ENCODE measurements at regions not wholly inside any gene's neighbourhood (a gene's known extent, or its start where the extent isn't known, plus 50 kb on each side); places are given as distances from the start of the nearest gene placed in this dataset.
"Not testable (repeated sequence)": the region's sequence is repeated elsewhere in the genome, so short reads cannot be mapped to it uniquely, and the experiment has no call there.

- no peak for DNase-seq
Observed at GRCh38 chr22:22977479-22978200, 90.0 kb downstream of the IGLL5 start.

GRCh38 chr22:22978637-22979036 is 91.0 kb downstream of the IGLL5 start:
- DNase-seq, result no peak

- no peak for DNase-seq
Observed at GRCh38 chr22:22979121-22979724, 91.1 kb upstream of the GNAZ start.

- DNase-seq, result no peak
Observed at GRCh38 chr22:22979954-22980353, 90.4 kb upstream of the GNAZ start.

GRCh38 chr22:22981670-22982571 is 88.4 kb upstream of the GNAZ start:
- DNase-seq, result no peak

- no peak for DNase-seq
Observed at GRCh38 chr22:22982616-22983015, 87.7 kb upstream of the GNAZ start.

- no peak for DNase-seq
Observed at GRCh38 chr22:22983123-22983522, 87.2 kb upstream of the GNAZ start.

GRCh38 chr22:22983816-22984215 is 86.5 kb upstream of the GNAZ start:
- no peak for DNase-seq

GRCh38 chr22:22984967-22985366 is 85.4 kb upstream of the GNAZ start:
- no peak for DNase-seq

GRCh38 chr22:22986008-22986407 is 84.3 kb upstream of the GNAZ start:
- no peak for DNase-seq

- no peak for DNase-seq
Observed at GRCh38 chr22:22986640-22987039, 83.7 kb upstream of the GNAZ start.

GRCh38 chr22:22988150-22988549 is 82.2 kb upstream of the GNAZ start:
- DNase-seq, result no peak

GRCh38 chr22:22988785-22989184 is 81.5 kb upstream of the GNAZ start:
- DNase-seq, result no peak

- DNase-seq, result no peak
Observed at GRCh38 chr22:22989856-22990255, 80.5 kb upstream of the GNAZ start.

- not testable (repeated sequence) for DNase-seq
Observed at GRCh38 chr22:22990711-22991505, 79.4 kb upstream of the GNAZ start.

- no peak for DNase-seq
Observed at GRCh38 chr22:22992474-22992873, 77.8 kb upstream of the GNAZ start.

GRCh38 chr22:22993184-22993583 is 77.1 kb upstream of the GNAZ start:
- no peak for DNase-seq

GRCh38 chr22:22995166-22995565 is 75.2 kb upstream of the GNAZ start:
- DNase-seq, result no peak

GRCh38 chr22:22996511-22997261 is 73.6 kb upstream of the GNAZ start:
- DNase-seq, result no peak

- DNase-seq, result no peak
Observed at GRCh38 chr22:22997262-22997898, 72.9 kb upstream of the GNAZ start.

GRCh38 chr22:22997988-22998387 is 72.3 kb upstream of the GNAZ start:
- no peak for DNase-seq

GRCh38 chr22:22999523-22999922 is 70.8 kb upstream of the GNAZ start:
- DNase-seq, result no peak

All from activated naive CD4-positive, alpha-beta T cell treated with Interleukin-2 at 50 U/mL for 16 hours (primary cell).